Nephron (organoid): ENCODE measurements at regions not wholly inside any gene's neighbourhood (a gene's known extent, or its start where the extent isn't known, plus 50 kb on each side); places are given as distances from the start of the nearest gene placed in this dataset.
A peak's percentile ranks its signal among the peaks of the same experiment; 100 is the strongest.

Source experiments
- H3K27ac Mint-ChIP-seq, 3 experiments: 2 replicates each; pipeline ENCODE4 v1.8.0; 2020; ENCODE audit warnings: mixed read lengths in 3 of 3, mild to moderate bottlenecking in 2 of 3, moderate library complexity in 1 of 3
- H3K27me3 Mint-ChIP-seq: 2 replicates; pipeline ENCODE4 v1.8.0; 2021; ENCODE audit warnings: low read depth, mild to moderate bottlenecking, moderate library complexity, mixed read lengths
- H3K36me3 Mint-ChIP-seq: 2 replicates; pipeline ENCODE4 v1.8.0; 2020; ENCODE audit warnings: low read depth, mixed read lengths
- H3K4me1 Mint-ChIP-seq: 2 replicates; pipeline ENCODE4 v1.8.0; 2020; ENCODE audit warnings: mixed read lengths
- H3K4me3 Mint-ChIP-seq, 3 experiments: 2 replicates each; pipeline ENCODE4 v1.8.0; 2020; ENCODE audit warnings: mild to moderate bottlenecking in 3 of 3, mixed read lengths in 3 of 3, moderate library complexity in 2 of 3
- H3K9me3 Mint-ChIP-seq: 2 replicates; pipeline ENCODE4 v1.8.0; 2020; ENCODE audit warnings: mixed read lengths
- TF ChIP-seq, protein P1 (sequence below), 3 experiments: fragments of 200-600 bp; sonication (generic); IDR thresholded peaks; one replicate each; pipeline ENCODE4 v1.5.0; 2021; ENCODE audit warnings: antibody characterized with exemption in 3 of 3; ENCODE audit not compliant: unreplicated experiment in 3 of 3

DNA sequence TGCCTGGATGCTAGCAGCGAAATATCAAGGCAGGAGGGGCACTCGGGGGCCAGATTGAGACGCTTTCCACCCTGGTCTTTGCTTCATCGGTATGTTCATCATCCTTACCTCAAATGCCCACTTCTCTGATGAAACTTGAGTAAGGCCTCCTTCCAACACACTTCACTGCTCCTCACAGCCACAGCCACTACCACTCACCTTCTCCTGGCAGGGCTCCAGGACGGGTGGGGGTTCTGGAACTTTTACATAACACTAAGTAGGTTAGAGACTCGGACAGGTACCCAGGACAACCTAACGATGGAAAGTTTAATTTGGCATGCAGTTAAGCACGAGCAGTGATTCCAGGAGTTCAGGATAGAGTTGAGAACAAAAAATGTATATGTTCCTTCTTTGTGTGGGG, 73.9 kb upstream of the SPAG17 start:
- Mint-ChIP-seq H3K27me3 (peaks cover 13% of the 10 kb centered on the region), H3K36me3 (no peaks in the 10 kb centered on the region), H3K27ac (no peak overlapping the region), H3K9me3 (no peaks in the 10 kb centered on the region), H3K4me1 (peaks cover 63% of the 10 kb centered on the region), H3K4me3 (no peak overlapping the region)
- TF ChIP-seq, protein P1, sequence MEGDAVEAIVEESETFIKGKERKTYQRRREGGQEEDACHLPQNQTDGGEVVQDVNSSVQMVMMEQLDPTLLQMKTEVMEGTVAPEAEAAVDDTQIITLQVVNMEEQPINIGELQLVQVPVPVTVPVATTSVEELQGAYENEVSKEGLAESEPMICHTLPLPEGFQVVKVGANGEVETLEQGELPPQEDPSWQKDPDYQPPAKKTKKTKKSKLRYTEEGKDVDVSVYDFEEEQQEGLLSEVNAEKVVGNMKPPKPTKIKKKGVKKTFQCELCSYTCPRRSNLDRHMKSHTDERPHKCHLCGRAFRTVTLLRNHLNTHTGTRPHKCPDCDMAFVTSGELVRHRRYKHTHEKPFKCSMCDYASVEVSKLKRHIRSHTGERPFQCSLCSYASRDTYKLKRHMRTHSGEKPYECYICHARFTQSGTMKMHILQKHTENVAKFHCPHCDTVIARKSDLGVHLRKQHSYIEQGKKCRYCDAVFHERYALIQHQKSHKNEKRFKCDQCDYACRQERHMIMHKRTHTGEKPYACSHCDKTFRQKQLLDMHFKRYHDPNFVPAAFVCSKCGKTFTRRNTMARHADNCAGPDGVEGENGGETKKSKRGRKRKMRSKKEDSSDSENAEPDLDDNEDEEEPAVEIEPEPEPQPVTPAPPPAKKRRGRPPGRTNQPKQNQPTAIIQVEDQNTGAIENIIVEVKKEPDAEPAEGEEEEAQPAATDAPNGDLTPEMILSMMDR (IDR thresholded peaks at IDR 0.05; ENCODE audit: unreplicated experiment in 3 of 3), result no peak

- H3K27me3 Mint-ChIP-seq, result peaks cover 7% of the 10 kb centered on the region
- H3K4me1 Mint-ChIP-seq, result peaks cover 74% of the 10 kb centered on the region
- H3K36me3 Mint-ChIP-seq, result no peaks in the 10 kb centered on the region
- H3K9me3 Mint-ChIP-seq, result no peaks in the 10 kb centered on the region
- TF ChIP-seq, protein P1 (IDR thresholded peaks at IDR 0.05; ENCODE audit: unreplicated experiment in 3 of 3), result no peak
- H3K27ac Mint-ChIP-seq, result no peak overlapping the region
- no peak overlapping the region for H3K4me3 Mint-ChIP-seq
These were observed 72.9 kb upstream of the SPAG17 start for GRCh38 chr1:118257946-118258345.

- H3K36me3 Mint-ChIP-seq, result no peaks in the 10 kb centered on the region
- H3K27me3 Mint-ChIP-seq, result peaks cover 2% of the 10 kb centered on the region
- H3K4me3 Mint-ChIP-seq, result no peak overlapping the region
- H3K4me1 Mint-ChIP-seq, result peaks cover 80% of the 10 kb centered on the region
- peak overlapping the region in 1 of 3 experiments; percentile 66 for H3K27ac Mint-ChIP-seq
- TF ChIP-seq, protein P1 (IDR thresholded peaks at IDR 0.05; ENCODE audit: unreplicated experiment in 3 of 3), result no peak
- H3K9me3 Mint-ChIP-seq, result no peaks in the 10 kb centered on the region
These were observed 69.7 kb upstream of the SPAG17 start for GRCh38 chr1:118254491-118255425.

GRCh38 chr1:118254001-118254400, 69.0 kb upstream of the SPAG17 start:
- Mint-ChIP-seq H3K4me1 (peaks cover 81% of the 10 kb centered on the region), H3K4me3 (no peak overlapping the region), H3K36me3 (no peaks in the 10 kb centered on the region), H3K27me3 (no peaks in the 10 kb centered on the region), H3K9me3 (no peaks in the 10 kb centered on the region), H3K27ac (no peak overlapping the region)
- TF ChIP-seq, protein P1 (IDR thresholded peaks at IDR 0.05; ENCODE audit: unreplicated experiment in 3 of 3), result no peak

GRCh38 chr1:118253053-118253915, 68.3 kb upstream of the SPAG17 start:
- H3K9me3 Mint-ChIP-seq, result no peaks in the 10 kb centered on the region
- H3K27me3 Mint-ChIP-seq, result no peaks in the 10 kb centered on the region
- H3K4me1 Mint-ChIP-seq, result peaks cover 79% of the 10 kb centered on the region
- no peak overlapping the region for H3K4me3 Mint-ChIP-seq
- TF ChIP-seq, protein P1 (IDR thresholded peaks at IDR 0.05; ENCODE audit: unreplicated experiment in 3 of 3), result no peak
- no peaks in the 10 kb centered on the region for H3K36me3 Mint-ChIP-seq
- peak overlapping the region in 2 of 3 experiments; percentile 26 to 55 for H3K27ac Mint-ChIP-seq
